ENCODE measurements at regions not wholly inside any gene's neighbourhood (a gene's known extent, or its start where the extent isn't known, plus 50 kb on each side); places are given as distances from the start of the nearest gene placed in this dataset.
"Not testable (repeated sequence)": the region's sequence is repeated elsewhere in the genome, so short reads cannot be mapped to it uniquely, and the experiment has no call there.

DNA sequence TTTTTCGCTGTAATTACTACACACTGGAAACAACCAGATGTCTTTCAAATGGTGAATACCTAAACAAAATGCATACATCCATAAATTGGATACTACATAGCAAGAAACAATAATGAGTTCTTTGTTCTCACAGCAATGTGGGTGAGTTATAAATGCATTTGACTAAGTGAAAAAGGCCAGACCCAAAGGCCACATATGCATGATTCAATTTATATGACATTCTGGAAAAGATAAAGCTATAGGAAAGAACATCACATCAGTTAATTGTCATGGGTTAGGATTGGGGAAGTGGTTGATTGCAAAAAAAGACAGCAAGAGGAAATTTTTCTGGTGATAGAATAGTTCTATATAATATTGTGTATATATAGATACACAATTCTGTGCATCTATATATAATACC, 198.9 kb downstream of the CYLC2 start:
- Histone ChIP-seq H3K27me3 (no peaks in the 10 kb centered on the region), H3K4me3 (no peak overlapping the region), H3K36me3 (no peaks in the 10 kb centered on the region), H3K27ac (no peak overlapping the region), H3K4me1 (ENCODE audit: insufficient read depth) (peaks cover 3% of the 10 kb centered on the region), H3K9me3 (no peaks in the 10 kb centered on the region)
- no peak for TF ChIP-seq EP300 (IDR thresholded peaks at IDR 0.05)
- TF ChIP-seq CTCF (IDR thresholded peaks at IDR 0.05): no peak
- TF ChIP-seq POLR2A (IDR thresholded peaks at IDR 0.05): no peak
- intact Hi-C loops (cut with DNase I): no loop called here
- 91 to 98% (median 94%) methylated on average over 1 of the region's 1 CpG for WGBS, 3 donors
- DNase-seq: no peak

- intact Hi-C loops (cut with DNase I): no loop called here
- H3K4me3 ChIP-seq: no peak overlapping the region
- TF ChIP-seq POLR2A (IDR thresholded peaks at IDR 0.05) (no peak), EP300 (IDR thresholded peaks at IDR 0.05) (no peak), CTCF (IDR thresholded peaks at IDR 0.05) (no peak)
- no peaks in the 10 kb centered on the region for H3K36me3 ChIP-seq
- no peaks in the 10 kb centered on the region for H3K4me1 ChIP-seq (ENCODE audit: insufficient read depth)
- DNase-seq: no peak
- 89 to 92% (median 90%) methylated on average over 2 of the region's 2 CpGs for WGBS, 3 donors
- no peaks in the 10 kb centered on the region for H3K27me3 ChIP-seq
- H3K9me3 ChIP-seq: no peaks in the 10 kb centered on the region
- H3K27ac ChIP-seq: no peak overlapping the region
Observed at GRCh38 chr9:103203172-103203571, 208.0 kb downstream of the CYLC2 start.

- H3K27me3 ChIP-seq; H3K4me1 ChIP-seq (ENCODE audit: insufficient read depth); H3K9me3 ChIP-seq; H3K4me3 ChIP-seq; intact Hi-C loops (cut with DNase I); H3K27ac ChIP-seq; DNase-seq; H3K36me3 ChIP-seq: not testable (repeated sequence)
- WGBS, 3 donors: 83 to 89% (median 88%) methylated on average over 8 of the region's 8 CpGs
Observed at GRCh38 chr9:103205881-103206585, 210.9 kb downstream of the CYLC2 start.

DNA sequence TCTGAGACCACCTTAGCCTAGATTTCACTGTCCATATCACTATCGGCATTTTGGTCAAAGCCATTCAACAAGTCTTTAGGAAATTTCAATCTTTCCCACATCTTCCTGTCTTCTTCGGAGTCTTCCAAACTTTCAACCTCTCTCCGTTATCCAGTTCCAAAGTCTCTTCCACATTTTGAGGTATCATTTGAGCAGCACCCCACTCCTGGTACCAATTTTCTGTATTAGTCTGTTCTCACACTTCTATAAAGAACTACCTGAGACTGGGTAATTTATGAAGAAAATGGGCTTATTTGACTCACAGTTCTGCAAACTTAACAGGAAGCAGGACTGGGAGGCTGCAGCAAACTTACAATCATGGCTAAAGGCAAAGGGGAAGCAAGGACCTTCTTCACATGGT, 215.5 kb downstream of the CYLC2 start:
- Histone ChIP-seq H3K36me3 (no peaks in the 10 kb centered on the region), H3K27me3 (no peaks in the 10 kb centered on the region), H3K4me1 (ENCODE audit: insufficient read depth) (no peaks in the 10 kb centered on the region), H3K27ac (no peak overlapping the region), H3K4me3 (no peak overlapping the region), H3K9me3 (no peaks in the 10 kb centered on the region)
- no peak for TF ChIP-seq CTCF (IDR thresholded peaks at IDR 0.05)
- no peak for TF ChIP-seq POLR2A (IDR thresholded peaks at IDR 0.05)
- no peak for TF ChIP-seq EP300 (IDR thresholded peaks at IDR 0.05)
- no peak for DNase-seq
- intact Hi-C loops (cut with DNase I): no loop called here
- WGBS, 3 donors: 94 to 97% (median 95%) methylated on average over 3 of the region's 3 CpGs

GRCh38 chr9:103215197-103215596, 220.1 kb downstream of the CYLC2 start:
- intact Hi-C loops (cut with DNase I): no loop called here
- WGBS, 3 donors: 14 to 34% (median 29%) methylated on average over 1 of the region's 1 CpG
- Histone ChIP-seq H3K27ac (no peak overlapping the region), H3K4me3 (no peak overlapping the region), H3K4me1 (ENCODE audit: insufficient read depth) (no peaks in the 10 kb centered on the region), H3K36me3 (no peaks in the 10 kb centered on the region), H3K9me3 (no peaks in the 10 kb centered on the region), H3K27me3 (no peaks in the 10 kb centered on the region)
- no peak for TF ChIP-seq CTCF (IDR thresholded peaks at IDR 0.05)
- no peak for TF ChIP-seq EP300 (IDR thresholded peaks at IDR 0.05)
- no peak for TF ChIP-seq POLR2A (IDR thresholded peaks at IDR 0.05)
- DNase-seq: no peak
